IMR-90 (cell line): ENCODE measurements at regions not wholly inside any gene's neighbourhood (a gene's known extent, or its start where the extent isn't known, plus 50 kb on each side); places are given as distances from the start of the nearest gene placed in this dataset.
A peak's percentile ranks its signal among the peaks of the same experiment; 100 is the strongest.

Experiments used
- ATAC-seq: fragments of 200-7000 bp; cut with Tn5 transposase; 2 replicates; pipeline ENCODE4 v1.9.1; 2020; ENCODE audit warnings: low read depth, mild to moderate bottlenecking, moderate library complexity
- BruUV-seq: library from RNA; stranded (reverse); fragments of 400-500 nt; replicated peaks from 2 replicates; lab custom pipeline; 2021; lab: Mats Ljungman, UMichigan
- CTCF ChIA-PET: fragments of 300-600 bp; formaldehyde crosslinking; extraction: SDS; loops from one replicate; lab custom pipeline; 2021; ENCODE audit warnings: antibody characterized with exemption; lab: Yijun Ruan, JAX
- POLR2A ChIA-PET: fragments of 300-600 bp; sonication (Branson Sonifier 250); formaldehyde crosslinking; loops from one replicate; lab custom pipeline; 2022; ENCODE audit warnings: antibody characterized with exemption; ENCODE audit not compliant: unreplicated experiment; lab: Charles Lee
- DNase-seq: peaks from one replicate; pipeline ENCODE4 v3.0.0; 2013
- H2AFZ ChIP-seq: replicated peaks from 2 replicates; pipeline ENCODE3; 2013; ENCODE audit warnings: low read length, mild to moderate bottlenecking; ENCODE audit not compliant: poor library complexity
- H2AK5ac ChIP-seq: 2 replicates; pipeline ENCODE4 v1.6.1; 2013; ENCODE audit warnings: low read depth, low read length, inconsistent platforms
- H2AK9ac ChIP-seq: replicated peaks from 2 replicates; pipeline ENCODE3; 2013; ENCODE audit warnings: mild to moderate bottlenecking, low read depth, low read length, moderate library complexity; ENCODE audit not compliant: poor library complexity
- H2BK120ac ChIP-seq: 2 replicates; pipeline ENCODE4 v1.6.1; 2013; ENCODE audit warnings: low read depth, low read length, inconsistent platforms
- H2BK15ac ChIP-seq: 3 replicates; pipeline ENCODE4 v1.6.1; 2013; ENCODE audit warnings: low read depth, low read length, inconsistent platforms
- H2BK20ac ChIP-seq: 2 replicates; pipeline ENCODE4 v1.6.1; 2013; ENCODE audit warnings: low read depth, mild to moderate bottlenecking, inconsistent platforms, low read length, moderate library complexity
- H2BK5ac ChIP-seq: 2 replicates; pipeline ENCODE4 v1.6.1; 2013; ENCODE audit warnings: mild to moderate bottlenecking, low read depth, low read length, inconsistent platforms; ENCODE audit not compliant: poor library complexity, severe bottlenecking
- H3K14ac ChIP-seq: replicated peaks from 2 replicates; pipeline ENCODE4 v1.6.1; 2013; ENCODE audit warnings: low read depth, low read length, inconsistent platforms
- H3K18ac ChIP-seq: 2 replicates; pipeline ENCODE4 v1.6.1; 2013; ENCODE audit warnings: low read depth, low read length, control low read depth
- H3K23ac ChIP-seq: 2 replicates; pipeline ENCODE4 v1.6.1; 2013; ENCODE audit warnings: low read depth, low read length, inconsistent platforms
- H3K27ac ChIP-seq: 2 replicates; pipeline ENCODE4 v1.5.1; 2013; ENCODE audit warnings: mild to moderate bottlenecking, control low read depth, low read length; ENCODE audit not compliant: insufficient read depth
- H3K27me3 ChIP-seq: 2 replicates; pipeline ENCODE4 v1.6.1; 2013; ENCODE audit warnings: low read length; ENCODE audit not compliant: control insufficient read depth, insufficient read depth
- H3K36me3 ChIP-seq: 2 replicates; pipeline ENCODE4 v1.6.1; 2013; ENCODE audit warnings: low read length, mixed read lengths; ENCODE audit not compliant: control insufficient read depth, insufficient read depth
- H3K4ac ChIP-seq: 2 replicates; pipeline ENCODE4 v1.6.1; 2013; ENCODE audit warnings: low read depth, low read length, inconsistent platforms
- H3K4me1 ChIP-seq: 2 replicates; pipeline ENCODE4 v1.6.1; 2013; ENCODE audit warnings: low read length, mixed read lengths; ENCODE audit not compliant: control insufficient read depth, insufficient read depth
- H3K4me2 ChIP-seq: 2 replicates; pipeline ENCODE4 v1.6.1; 2013; ENCODE audit warnings: low read depth, mild to moderate bottlenecking, control low read depth, low read length, moderate library complexity
- H3K4me3 ChIP-seq: 2 replicates; pipeline ENCODE4 v1.5.1; 2013; ENCODE audit warnings: low read depth, mild to moderate bottlenecking, control low read depth, low read length, moderate library complexity; ENCODE audit not compliant: insufficient read depth
- H3K56ac ChIP-seq: 2 replicates; pipeline ENCODE4 v1.6.1; 2013; ENCODE audit warnings: low read length, inconsistent platforms; ENCODE audit not compliant: insufficient read depth; ENCODE audit errors: extremely low read depth
- H3K79me1 ChIP-seq, 2 experiments: 2 replicates each; pipeline ENCODE4 v1.6.1; 2013; ENCODE audit warnings: low read length in 2 of 2, inconsistent platforms in 1 of 2, low read depth in 1 of 2
- H3K9ac ChIP-seq: 2 replicates; pipeline ENCODE4 v1.6.1; 2013; ENCODE audit warnings: low read depth, low read length, control low read depth
- H3K9me1 ChIP-seq: 2 replicates; pipeline ENCODE4 v1.6.1; 2013; ENCODE audit warnings: low read length, inconsistent platforms; ENCODE audit not compliant: insufficient read depth
- H3K9me3 ChIP-seq: 2 replicates; pipeline ENCODE4 v1.6.1; 2013; ENCODE audit warnings: low read length; ENCODE audit not compliant: control insufficient read depth, insufficient read depth
- H4K20me1 ChIP-seq: 2 replicates; pipeline ENCODE4 v1.6.1; 2013; ENCODE audit warnings: low read length, inconsistent platforms; ENCODE audit not compliant: insufficient read depth
- H4K5ac ChIP-seq: 2 replicates; pipeline ENCODE4 v1.6.1; 2013; ENCODE audit warnings: mild to moderate bottlenecking, low read depth, low read length, control low read depth
- H4K8ac ChIP-seq, 2 experiments: 2 replicates each; pipeline ENCODE4 v1.6.1; 2013; ENCODE audit warnings: low read depth in 2 of 2, low read length in 2 of 2, control low read depth in 1 of 2, inconsistent platforms in 1 of 2
- H4K91ac ChIP-seq: 2 replicates; pipeline ENCODE4 v1.6.1; 2013; ENCODE audit warnings: low read depth, low read length, inconsistent platforms; ENCODE audit not compliant: insufficient read depth
- CEBPB ChIP-seq: IDR thresholded peaks from 2 replicates; pipeline ENCODE4 v1.6.1; 2012; ENCODE audit warnings: low read depth, low read length, improper control_type of control experiment
- CHD1 ChIP-seq: IDR thresholded peaks from 2 replicates; pipeline ENCODE4 v1.6.1; 2012; ENCODE audit warnings: low read depth, low read length, improper control_type of control experiment
- FOS ChIP-seq: fragments of 150-350 bp; IDR thresholded peaks from 2 replicates; pipeline ENCODE4 v1.6.1; 2016; ENCODE audit warnings: low read depth, low read length
- MAFK ChIP-seq: IDR thresholded peaks from 2 replicates; pipeline ENCODE4 v1.6.1; 2012; ENCODE audit warnings: low read depth, low read length, improper control_type of control experiment
- MAZ ChIP-seq: IDR thresholded peaks from 2 replicates; pipeline ENCODE4 v1.6.1; 2012; ENCODE audit warnings: low read depth, mild to moderate bottlenecking, low read length, improper control_type of control experiment, moderate library complexity, borderline replicate concordance
- MXI1 ChIP-seq: IDR thresholded peaks from 2 replicates; pipeline ENCODE4 v1.6.1; 2012; ENCODE audit warnings: low read depth, mild to moderate bottlenecking, low read length, moderate library complexity, borderline replicate concordance
- NFE2L2 ChIP-seq: fragments of 150-350 bp; IDR thresholded peaks from 2 replicates; pipeline ENCODE4 v1.6.1; 2016; ENCODE audit warnings: low read depth, mild to moderate bottlenecking, low read length
- POLR2A ChIP-seq: IDR thresholded peaks from 2 replicates; pipeline ENCODE4 v1.6.1; 2012; ENCODE audit warnings: mild to moderate bottlenecking, low read depth, low read length
- RCOR1 ChIP-seq: IDR thresholded peaks from 2 replicates; pipeline ENCODE4 v1.6.1; 2012; ENCODE audit warnings: mild to moderate bottlenecking, low read length, improper control_type of control experiment; ENCODE audit not compliant: insufficient replicate concordance
- RFX5 ChIP-seq: IDR thresholded peaks from 2 replicates; pipeline ENCODE4 v1.8.0; 2012; ENCODE audit warnings: low read depth, mild to moderate bottlenecking, low read length, moderate library complexity
- SMC3 ChIP-seq: fragments of 150-350 bp; IDR thresholded peaks from 2 replicates; pipeline ENCODE4 v1.6.1; 2016; ENCODE audit warnings: low read depth, mild to moderate bottlenecking, antibody characterized with exemption, low read length, moderate library complexity
- WGBS, 2 experiments: methylation state at CpG; one replicate each; pipeline versions ENCODE4 v1.1.5 to v1.1.7; 2013; ENCODE audit warnings: missing lambda C conversion rate in 2 of 2; ENCODE audit not compliant: insufficient read length in 1 of 2; ENCODE audit errors: extremely low coverage in 2 of 2; 5-methylcytosine and 5-hydroxymethylcytosine counted together
- dilution Hi-C: fragments of 300-500 bp; cut with HindIII; formaldehyde crosslinking; loops from one replicate; pipeline ENCODE4 v1.14.3; 2018; ENCODE audit warnings: low sequenced_read_pairs; ENCODE audit not compliant: unreplicated experiment
- in situ Hi-C: fragments of 300-500 bp; cut with MboI; formaldehyde crosslinking; loops from 3 replicates; pipeline ENCODE4 v1.14.3; 2019; ENCODE audit warnings: low sequenced_read_pairs, inconsistent platforms, mixed read lengths
- intact Hi-C: fragments of 100-400 bp; cut with micrococcal nuclease; formaldehyde crosslinking; loops from 2 replicates; pipeline ENCODE4 v1.10.0; 2022
- TF ChIP-seq, protein P1 (sequence below): fragments of 150-350 bp; IDR thresholded peaks from 2 replicates; pipeline ENCODE4 v1.6.1; 2016; ENCODE audit warnings: low read depth, mild to moderate bottlenecking, low read length, moderate library complexity, borderline replicate concordance
- TF ChIP-seq, protein P2 (sequence below): fragments of 150-350 bp; IDR thresholded peaks from 2 replicates; pipeline ENCODE4 v1.6.1; 2017; ENCODE audit warnings: mild to moderate bottlenecking, antibody characterized with exemption, low read length, low read depth

DNA sequence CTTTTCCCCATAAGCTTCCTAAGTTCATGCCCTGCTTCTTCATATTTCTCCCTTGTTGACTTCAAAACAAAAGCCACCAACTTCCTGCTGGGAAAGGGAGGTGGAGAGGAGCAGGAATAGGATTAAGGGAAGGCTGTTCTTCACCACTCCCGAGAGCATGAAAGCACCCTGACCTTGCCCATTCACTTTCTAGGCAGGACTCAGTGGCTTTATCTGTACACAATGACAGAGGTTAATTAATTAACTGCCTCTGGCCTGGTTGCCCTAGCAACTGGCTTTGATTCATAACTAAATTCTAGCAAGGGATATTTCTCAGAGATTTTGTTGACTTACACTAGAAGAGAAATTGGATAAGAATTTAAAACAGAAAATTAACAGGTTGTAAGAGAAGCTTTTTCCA, 396.8 kb downstream of the RPS29 start:
- H3K4ac ChIP-seq: no peak overlapping the region
- H4K91ac ChIP-seq: no peak overlapping the region
- H3K27ac ChIP-seq: no peak overlapping the region
- no peak overlapping the region for H3K4me3 ChIP-seq
- no peaks in the 10 kb centered on the region for H3K27me3 ChIP-seq
- no peak overlapping the region for H2BK15ac ChIP-seq
- in situ Hi-C loops (no loop called here), dilution Hi-C loops (no loop called here), intact Hi-C loops (no loop called here)
- H2AK9ac ChIP-seq: no peak overlapping the region
- no CpG with 5 or more reads among the region's 1 CpG for WGBS, 2 experiments
- no peak overlapping the region for H2AFZ ChIP-seq
- no peak overlapping the region for H3K23ac ChIP-seq
- no peak overlapping the region for H3K18ac ChIP-seq
- H4K20me1 ChIP-seq: no peaks in the 10 kb centered on the region
- H3K9ac ChIP-seq: no peak overlapping the region
- H2AK5ac ChIP-seq: no peak overlapping the region
- no peak overlapping the region for H3K56ac ChIP-seq
- no peak for ATAC-seq
- no peak overlapping the region for H2BK20ac ChIP-seq
- no peak overlapping the region for H2BK120ac ChIP-seq
- no peaks in the 10 kb centered on the region for H3K79me1 ChIP-seq
- H3K4me2 ChIP-seq: no peak overlapping the region
- H3K36me3 ChIP-seq: no peaks in the 10 kb centered on the region
- no peak overlapping the region for H3K14ac ChIP-seq
- no peak for DNase-seq
- no peak overlapping the region for H4K5ac ChIP-seq
- peak overlapping the region; percentile 70 for H2BK5ac ChIP-seq
- no peaks in the 10 kb centered on the region for H3K9me1 ChIP-seq
- CTCF ChIA-PET: no interaction called here
- POLR2A ChIA-PET: no interaction called here
- TF ChIP-seq NFE2L2: no peak
- no peak for TF ChIP-seq CHD1
- TF ChIP-seq RFX5: no peak
- TF ChIP-seq, protein P1, sequence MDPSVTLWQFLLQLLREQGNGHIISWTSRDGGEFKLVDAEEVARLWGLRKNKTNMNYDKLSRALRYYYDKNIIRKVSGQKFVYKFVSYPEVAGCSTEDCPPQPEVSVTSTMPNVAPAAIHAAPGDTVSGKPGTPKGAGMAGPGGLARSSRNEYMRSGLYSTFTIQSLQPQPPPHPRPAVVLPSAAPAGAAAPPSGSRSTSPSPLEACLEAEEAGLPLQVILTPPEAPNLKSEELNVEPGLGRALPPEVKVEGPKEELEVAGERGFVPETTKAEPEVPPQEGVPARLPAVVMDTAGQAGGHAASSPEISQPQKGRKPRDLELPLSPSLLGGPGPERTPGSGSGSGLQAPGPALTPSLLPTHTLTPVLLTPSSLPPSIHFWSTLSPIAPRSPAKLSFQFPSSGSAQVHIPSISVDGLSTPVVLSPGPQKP: no peak
- TF ChIP-seq SMC3: no peak
- no peak for TF ChIP-seq CEBPB
- TF ChIP-seq FOS: no peak
- TF ChIP-seq MAFK: no peak
- TF ChIP-seq RCOR1: no peak
- TF ChIP-seq, protein P2, sequence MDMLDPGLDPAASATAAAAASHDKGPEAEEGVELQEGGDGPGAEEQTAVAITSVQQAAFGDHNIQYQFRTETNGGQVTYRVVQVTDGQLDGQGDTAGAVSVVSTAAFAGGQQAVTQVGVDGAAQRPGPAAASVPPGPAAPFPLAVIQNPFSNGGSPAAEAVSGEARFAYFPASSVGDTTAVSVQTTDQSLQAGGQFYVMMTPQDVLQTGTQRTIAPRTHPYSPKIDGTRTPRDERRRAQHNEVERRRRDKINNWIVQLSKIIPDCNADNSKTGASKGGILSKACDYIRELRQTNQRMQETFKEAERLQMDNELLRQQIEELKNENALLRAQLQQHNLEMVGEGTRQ: no peak
- no peak for TF ChIP-seq POLR2A
- TF ChIP-seq MAZ: no peak
- no peak for TF ChIP-seq MXI1
- no peak overlapping the region for H4K8ac ChIP-seq
- no TSS peak for BruUV-seq
- peaks cover 5% of the 10 kb centered on the region; the same call in 1 of the 2 replicates for H3K9me3 ChIP-seq
- H3K4me1 ChIP-seq: no peaks in the 10 kb centered on the region
